Skeletal muscle tissue (tissue), 3 donors: ENCODE measurements at regions not wholly inside any gene's neighbourhood (a gene's known extent, or its start where the extent isn't known, plus 50 kb on each side); places are given as distances from the start of the nearest gene placed in this dataset.
"Not testable (repeated sequence)": the region's sequence is repeated elsewhere in the genome, so short reads cannot be mapped to it uniquely, and the experiment has no call there.

Experiments used
- H3K27ac ChIP-seq: one replicate; pipeline ENCODE4 v1.7.0; 2013; ENCODE audit warnings: mild to moderate bottlenecking, low read depth, low read length, inconsistent platforms
- H3K27me3 ChIP-seq, 3 donors: one replicate each; pipeline ENCODE4 v1.7.0; 2013; ENCODE audit warnings: low read length in 3 of 3; ENCODE audit not compliant: control insufficient read depth in 3 of 3, insufficient read depth in 3 of 3
- H3K36me3 ChIP-seq, 3 donors: one replicate each; pipeline ENCODE4 v1.7.0; 2013; ENCODE audit warnings: low read length in 3 of 3; ENCODE audit not compliant: control insufficient read depth in 3 of 3, insufficient read depth in 3 of 3
- H3K4me1 ChIP-seq, 3 donors: one replicate each; pipeline ENCODE4 v1.7.0; 2013; ENCODE audit warnings: low read length in 3 of 3, mild to moderate bottlenecking in 3 of 3; ENCODE audit not compliant: control insufficient read depth in 3 of 3, insufficient read depth in 3 of 3
- H3K4me3 ChIP-seq, 3 donors: one replicate each; pipeline ENCODE4 v1.7.0; 2013; ENCODE audit warnings: low read length in 3 of 3
- H3K9ac ChIP-seq, 3 donors: one replicate each; pipeline ENCODE4 v1.7.0; 2013; ENCODE audit warnings: low read length in 3 of 3, mild to moderate bottlenecking in 3 of 3, moderate library complexity in 2 of 3, low read depth in 1 of 3
- H3K9me3 ChIP-seq, 3 donors: one replicate each; pipeline ENCODE4 v1.7.0; 2013; ENCODE audit warnings: low read length in 3 of 3; ENCODE audit not compliant: control insufficient read depth in 3 of 3
- donor health status: Osteomylitis.

- Histone ChIP-seq H3K27me3 (peaks cover 3 to 18% (median 9%) of the 10 kb centered on the region in 3 donors), H3K27ac (no peak overlapping the region), H3K9ac (no peak overlapping the region), H3K9me3 (no peaks in the 10 kb centered on the region), H3K36me3 (no peaks in the 10 kb centered on the region), H3K4me3 (no peak overlapping the region), H3K4me1 (no peaks in the 10 kb centered on the region)
Measured at GRCh38 chr20:56748476-56749377, 119.6 kb downstream of the TFAP2C start.

- peaks cover 3 to 19% (median 9%) of the 10 kb centered on the region in 3 donors for H3K27me3 ChIP-seq
- H3K9ac ChIP-seq, result no peak overlapping the region
- no peaks in the 10 kb centered on the region for H3K9me3 ChIP-seq
- H3K4me1 ChIP-seq, result no peaks in the 10 kb centered on the region
- no peak overlapping the region for H3K4me3 ChIP-seq
- H3K27ac ChIP-seq, result no peak overlapping the region
- H3K36me3 ChIP-seq, result no peaks in the 10 kb centered on the region
Measured at GRCh38 chr20:56750430-56750829, 121.3 kb downstream of the TFAP2C start.

- Histone ChIP-seq H3K9ac (no peak overlapping the region), H3K27me3 (peaks cover 3 to 14% (median 9%) of the 10 kb centered on the region in 3 donors), H3K36me3 (no peaks in the 10 kb centered on the region), H3K4me1 (no peaks in the 10 kb centered on the region), H3K4me3 (no peak overlapping the region), H3K9me3 (no peaks in the 10 kb centered on the region), H3K27ac (no peak overlapping the region)
Measured at GRCh38 chr20:56752274-56752673, 123.2 kb downstream of the TFAP2C start.

GRCh38 chr20:56755201-56755600 lies 126.1 kb downstream of the TFAP2C start:
- Histone ChIP-seq H3K27ac (no peak overlapping the region), H3K9me3 (no peaks in the 10 kb centered on the region), H3K4me1 (no peaks in the 10 kb centered on the region), H3K9ac (no peak overlapping the region), H3K4me3 (no peak overlapping the region), H3K36me3 (no peaks in the 10 kb centered on the region), H3K27me3 (peaks cover 0 to 13% (median 9%) of the 10 kb centered on the region in 3 donors)

GRCh38 chr20:56756658-56757057 lies 127.6 kb downstream of the TFAP2C start:
- H3K4me3 ChIP-seq, H3K9me3 ChIP-seq, H3K27me3 ChIP-seq, H3K4me1 ChIP-seq, H3K9ac ChIP-seq, H3K27ac ChIP-seq, H3K36me3 ChIP-seq: not testable (repeated sequence)

- Histone ChIP-seq H3K27ac (no peak overlapping the region), H3K9me3 (peaks cover 0 to 2% (median 0%) of the 10 kb centered on the region in 3 donors), H3K4me3 (no peak overlapping the region), H3K27me3 (peaks cover 0 to 2% (median 0%) of the 10 kb centered on the region in 3 donors), H3K9ac (no peak overlapping the region), H3K36me3 (no peaks in the 10 kb centered on the region), H3K4me1 (no peaks in the 10 kb centered on the region)
Measured at GRCh38 chr20:56758706-56759105, 129.6 kb downstream of the TFAP2C start.

GRCh38 chr20:56759741-56760278 lies 130.7 kb downstream of the TFAP2C start:
- no peak overlapping the region for H3K4me3 ChIP-seq
- no peak overlapping the region for H3K27ac ChIP-seq
- H3K9me3 ChIP-seq, result peaks cover 0 to 2% (median 0%) of the 10 kb centered on the region in 3 donors
- no peaks in the 10 kb centered on the region for H3K27me3 ChIP-seq
- H3K36me3 ChIP-seq, result no peaks in the 10 kb centered on the region
- no peaks in the 10 kb centered on the region for H3K4me1 ChIP-seq
- H3K9ac ChIP-seq, result no peak overlapping the region

GRCh38 chr20:56760610-56761009 lies 131.5 kb downstream of the TFAP2C start:
- no peak overlapping the region for H3K9ac ChIP-seq
- peaks cover 0 to 2% (median 2%) of the 10 kb centered on the region in 3 donors for H3K9me3 ChIP-seq
- H3K27me3 ChIP-seq, result no peaks in the 10 kb centered on the region
- H3K4me3 ChIP-seq, result no peak overlapping the region
- no peak overlapping the region for H3K27ac ChIP-seq
- H3K4me1 ChIP-seq, result no peaks in the 10 kb centered on the region
- H3K36me3 ChIP-seq, result no peaks in the 10 kb centered on the region

GRCh38 chr20:56761393-56761792 lies 132.3 kb downstream of the TFAP2C start:
- Histone ChIP-seq H3K36me3 (no peaks in the 10 kb centered on the region), H3K27ac (no peak overlapping the region), H3K9ac (no peak overlapping the region), H3K9me3 (peaks cover 0 to 2% (median 2%) of the 10 kb centered on the region in 3 donors), H3K4me1 (no peaks in the 10 kb centered on the region), H3K4me3 (no peak overlapping the region), H3K27me3 (no peaks in the 10 kb centered on the region)

GRCh38 chr20:56762401-56762800 lies 133.3 kb downstream of the TFAP2C start:
- Histone ChIP-seq H3K27me3 (peaks cover 0 to 8% (median 0%) of the 10 kb centered on the region in 3 donors), H3K4me3 (no peak overlapping the region), H3K9me3 (peaks cover 0 to 2% (median 2%) of the 10 kb centered on the region in 3 donors), H3K27ac (no peak overlapping the region), H3K9ac (no peak overlapping the region), H3K4me1 (no peaks in the 10 kb centered on the region), H3K36me3 (no peaks in the 10 kb centered on the region)
